Activated CD4-positive, alpha-beta T cell treated with anti-CD3 and anti-CD28 coated beads, Interleukin-2, amount 10 ng/mL, durations not matched to agents 7 days and 5 days (primary cell): ENCODE measurements at regions not wholly inside any gene's neighbourhood (a gene's known extent, or its start where the extent isn't known, plus 50 kb on each side); places are given as distances from the start of the nearest gene placed in this dataset.

Experiments used
- CTCF ChIA-PET: fragments of 350-600 bp; sonication (Branson Sonifier 250); formaldehyde crosslinking; loops from one replicate; lab custom pipeline; 2021; ENCODE audit warnings: antibody characterized with exemption; lab: Charles Lee
- POLR2A ChIA-PET: fragments of 350-600 bp; sonication (Branson Sonifier 250); formaldehyde crosslinking; loops from one replicate; lab custom pipeline; 2021; ENCODE audit warnings: antibody characterized with exemption; lab: Charles Lee
- DNase-seq: peaks from one replicate; pipeline ENCODE4 v3.0.0-alpha.2; 2020
- H3K27ac Mint-ChIP-seq: one replicate; pipeline ENCODE4 v1.8.0; 2021; ENCODE audit warnings: mild to moderate bottlenecking, moderate library complexity, mixed read lengths
- H3K27me3 Mint-ChIP-seq: one replicate; pipeline ENCODE4 v1.8.0; 2021; ENCODE audit warnings: mixed read lengths
- H3K36me3 Mint-ChIP-seq: one replicate; pipeline ENCODE4 v1.8.0; 2021; ENCODE audit warnings: low read depth, mixed read lengths
- H3K4me1 Mint-ChIP-seq: one replicate; pipeline ENCODE4 v1.8.0; 2021; ENCODE audit warnings: mixed read lengths
- H3K4me3 Mint-ChIP-seq: one replicate; pipeline ENCODE4 v1.8.0; 2021; ENCODE audit warnings: mild to moderate bottlenecking, moderate library complexity, mixed read lengths
- H3K9me3 Mint-ChIP-seq: one replicate; pipeline ENCODE4 v1.8.0; 2021; ENCODE audit warnings: mixed read lengths

DNA sequence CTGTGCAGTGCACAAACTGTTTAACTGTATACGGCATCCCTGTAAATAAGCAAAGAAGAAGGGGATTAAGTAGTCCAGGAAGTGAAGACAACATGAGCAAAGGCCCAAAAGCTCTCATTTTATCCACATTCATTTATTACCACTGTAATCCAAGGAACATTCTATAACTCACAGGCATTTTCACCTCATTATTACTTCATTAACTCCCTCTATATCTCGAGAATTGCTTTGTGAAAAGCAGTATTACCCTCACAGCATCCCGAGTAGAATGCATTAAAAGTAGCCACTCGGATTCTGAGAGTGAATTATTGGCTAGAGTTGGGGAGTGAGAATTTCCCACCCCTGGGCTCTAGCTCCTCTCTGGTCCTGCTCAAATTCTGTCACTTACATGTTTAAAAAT lies 51.0 kb upstream of the CHCHD3 start:
- POLR2A ChIA-PET: no interaction called here
- H3K4me1 Mint-ChIP-seq: no peaks in the 10 kb centered on the region
- CTCF ChIA-PET: no interaction called here
- no peak for DNase-seq
- H3K36me3 Mint-ChIP-seq: no peaks in the 10 kb centered on the region
- peaks cover 2% of the 10 kb centered on the region for H3K27me3 Mint-ChIP-seq
- no peak overlapping the region for H3K27ac Mint-ChIP-seq
- no peaks in the 10 kb centered on the region for H3K9me3 Mint-ChIP-seq
- no peak overlapping the region for H3K4me3 Mint-ChIP-seq

DNA sequence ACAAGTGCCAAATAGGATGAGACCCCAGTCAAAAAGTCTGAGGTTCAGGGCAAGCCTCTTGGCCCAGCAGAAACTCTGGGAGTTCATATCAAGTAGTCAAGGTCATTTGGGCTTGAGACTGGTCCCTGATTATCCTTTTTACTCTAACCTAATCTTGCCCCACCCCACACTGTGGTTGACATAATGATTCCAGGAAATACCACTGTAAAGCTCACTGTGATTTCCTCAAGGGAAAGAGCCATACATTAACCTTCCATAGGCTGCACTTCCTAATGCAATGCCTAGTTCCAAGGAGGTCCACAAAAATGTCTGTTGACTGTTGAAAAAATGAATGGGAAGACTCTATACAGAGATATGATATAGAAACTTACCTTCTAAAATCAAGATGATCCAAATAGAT lies 52.9 kb upstream of the CHCHD3 start:
- no peak for DNase-seq
- H3K27ac Mint-ChIP-seq: no peak overlapping the region
- H3K9me3 Mint-ChIP-seq: no peaks in the 10 kb centered on the region
- no peaks in the 10 kb centered on the region for H3K36me3 Mint-ChIP-seq
- no peak overlapping the region for H3K4me3 Mint-ChIP-seq
- H3K27me3 Mint-ChIP-seq: peaks cover 2% of the 10 kb centered on the region
- CTCF ChIA-PET: interaction anchor here (0.5 kb wide), 1 partner anchor 916 kb away, joined by 3 read pairs; no protein-coding TSS in a partner anchor
- no peaks in the 10 kb centered on the region for H3K4me1 Mint-ChIP-seq
- POLR2A ChIA-PET: interaction anchor here (0.5 kb wide), 1 partner anchor 44 kb away, joined by 5 read pairs; no protein-coding TSS in a partner anchor

DNA sequence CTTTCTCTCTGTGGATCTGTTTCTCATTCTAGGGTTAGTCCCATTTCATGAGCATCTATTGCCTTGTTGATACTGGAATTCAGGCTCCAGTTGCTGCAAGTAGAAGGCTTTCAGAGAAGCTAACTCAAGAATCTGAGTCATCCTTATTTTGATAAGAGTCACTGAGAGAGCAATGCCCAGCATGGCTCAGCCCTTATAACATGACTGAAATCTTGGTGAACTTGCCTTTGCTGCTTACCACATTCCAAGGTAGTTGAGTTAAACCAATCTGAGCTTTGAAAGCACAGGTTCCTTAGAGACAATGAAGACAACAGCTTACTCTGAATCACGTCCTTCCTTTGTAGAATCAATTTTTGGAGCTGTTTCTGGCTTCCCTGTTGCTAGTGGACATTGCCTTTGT lies 53.6 kb upstream of the CHCHD3 start:
- Mint-ChIP-seq H3K27ac (no peak overlapping the region), H3K4me1 (no peaks in the 10 kb centered on the region), H3K9me3 (no peaks in the 10 kb centered on the region), H3K27me3 (peaks cover 2% of the 10 kb centered on the region), H3K4me3 (no peak overlapping the region), H3K36me3 (no peaks in the 10 kb centered on the region)
- ChIA-PET CTCF (no interaction called here), POLR2A (no interaction called here)
- DNase-seq: no peak

DNA sequence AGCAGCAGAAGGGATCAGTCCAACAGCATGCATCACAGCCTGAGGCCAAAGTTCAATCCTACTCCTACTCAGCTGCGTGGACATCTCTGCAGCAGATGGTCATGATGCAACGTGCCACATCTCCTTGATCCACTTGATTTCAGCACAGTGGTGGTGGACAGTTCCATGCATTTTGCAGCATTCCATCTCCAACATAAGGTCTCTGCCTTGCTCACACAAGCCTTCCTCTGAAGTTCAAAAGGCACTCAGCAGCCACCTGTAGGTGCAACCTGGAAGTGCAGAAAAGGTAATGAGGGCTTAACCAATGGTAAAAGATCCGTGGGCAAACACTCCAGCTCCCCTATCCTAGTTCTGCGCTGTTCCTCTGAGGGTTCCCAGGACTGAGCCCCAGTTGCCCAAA lies 57.5 kb upstream of the CHCHD3 start:
- Mint-ChIP-seq H3K27ac (no peak overlapping the region), H3K4me3 (no peak overlapping the region), H3K36me3 (no peaks in the 10 kb centered on the region), H3K4me1 (no peaks in the 10 kb centered on the region), H3K27me3 (peaks cover 5% of the 10 kb centered on the region), H3K9me3 (no peaks in the 10 kb centered on the region)
- POLR2A ChIA-PET: no interaction called here
- CTCF ChIA-PET: no interaction called here
- DNase-seq: no peak

DNA sequence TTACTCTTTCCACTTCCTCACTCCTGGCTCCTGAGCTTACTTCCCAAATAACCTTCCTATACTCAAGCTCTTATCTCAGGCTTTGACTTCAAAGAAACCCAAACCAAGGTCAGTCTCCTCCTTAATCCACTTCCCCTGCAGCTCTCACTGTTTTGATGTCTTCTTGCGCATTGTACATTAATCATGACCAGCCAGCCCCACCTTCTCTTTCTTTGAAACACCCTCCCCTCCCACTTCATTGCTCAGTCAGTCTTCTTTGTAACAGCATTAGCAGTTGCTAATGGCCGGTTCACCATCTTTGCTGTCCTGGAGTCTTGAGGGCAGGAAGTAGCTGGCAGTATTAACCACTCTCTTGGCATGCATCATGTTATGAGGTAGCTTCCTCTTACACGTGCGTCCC lies 57.9 kb upstream of the CHCHD3 start:
- H3K4me3 Mint-ChIP-seq: no peak overlapping the region

DNA sequence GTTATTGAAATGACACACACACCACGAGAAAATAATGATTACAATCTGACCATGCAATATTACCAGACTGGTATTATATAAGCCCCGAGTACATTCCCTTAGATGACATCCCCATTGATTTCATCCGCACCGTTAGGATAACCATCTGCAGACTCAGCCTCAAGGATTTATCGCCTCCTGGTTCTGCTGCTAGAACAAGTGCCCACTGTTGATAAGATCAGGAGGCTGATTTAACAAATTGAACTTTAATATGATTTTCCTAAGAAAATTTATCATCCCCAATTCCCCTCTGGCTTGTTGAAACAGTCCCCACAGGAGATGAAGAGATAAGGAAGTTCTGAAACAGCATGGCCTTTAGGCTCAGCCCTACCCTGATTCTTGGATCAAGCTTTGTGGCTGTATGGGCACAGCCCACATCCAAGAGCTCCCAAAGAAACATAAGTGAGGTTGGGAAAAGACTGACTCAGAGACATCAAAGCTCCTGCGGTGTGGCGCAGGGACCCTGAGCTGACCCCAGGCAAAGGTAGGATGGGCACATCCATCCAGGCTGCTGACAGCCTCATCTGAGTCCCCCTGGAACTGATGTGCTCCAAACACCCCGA lies 59.2 kb upstream of the CHCHD3 start:
- Mint-ChIP-seq H3K9me3 (no peaks in the 10 kb centered on the region), H3K4me1 (no peaks in the 10 kb centered on the region), H3K4me3 (no peak overlapping the region), H3K27ac (no peak overlapping the region), H3K36me3 (no peaks in the 10 kb centered on the region), H3K27me3 (peaks cover 11% of the 10 kb centered on the region)
- no peak for DNase-seq
- ChIA-PET POLR2A (no interaction called here), CTCF (no interaction called here)

More for the DNA sequence above, 57.9 kb upstream of the CHCHD3 start:
- ChIA-PET CTCF (no interaction called here), POLR2A (no interaction called here)
- no peak overlapping the region for H3K27ac Mint-ChIP-seq
- DNase-seq: no peak
- no peaks in the 10 kb centered on the region for H3K36me3 Mint-ChIP-seq
- peaks cover 7% of the 10 kb centered on the region for H3K27me3 Mint-ChIP-seq
- no peaks in the 10 kb centered on the region for H3K4me1 Mint-ChIP-seq
- no peaks in the 10 kb centered on the region for H3K9me3 Mint-ChIP-seq

DNA sequence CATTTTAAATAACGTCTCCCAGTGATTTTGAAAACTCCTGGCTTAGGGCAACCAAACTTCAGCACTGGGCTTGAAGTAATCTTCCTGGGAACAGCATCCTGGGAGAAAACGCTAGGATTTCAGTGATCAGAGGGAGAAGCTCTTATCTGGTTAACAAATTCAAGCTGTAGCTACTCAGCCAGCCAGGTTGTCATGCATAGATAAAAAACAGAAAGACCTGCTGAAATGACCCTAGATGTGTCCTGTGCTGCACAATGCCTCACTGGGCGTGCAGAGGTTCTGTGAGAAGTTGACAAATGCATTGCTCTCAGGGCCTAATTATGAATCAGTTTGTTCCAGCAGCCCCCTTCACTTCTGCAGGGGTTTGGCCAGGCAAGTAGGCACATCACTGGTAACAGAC lies 68.9 kb upstream of the CHCHD3 start:
- ChIA-PET POLR2A (no interaction called here), CTCF (no interaction called here)
- H3K36me3 Mint-ChIP-seq: no peaks in the 10 kb centered on the region
- H3K4me1 Mint-ChIP-seq: no peaks in the 10 kb centered on the region
- H3K27ac Mint-ChIP-seq: no peak overlapping the region
- H3K4me3 Mint-ChIP-seq: no peak overlapping the region
- no peaks in the 10 kb centered on the region for H3K9me3 Mint-ChIP-seq
- H3K27me3 Mint-ChIP-seq: peaks cover 16% of the 10 kb centered on the region
- DNase-seq: no peak

DNA sequence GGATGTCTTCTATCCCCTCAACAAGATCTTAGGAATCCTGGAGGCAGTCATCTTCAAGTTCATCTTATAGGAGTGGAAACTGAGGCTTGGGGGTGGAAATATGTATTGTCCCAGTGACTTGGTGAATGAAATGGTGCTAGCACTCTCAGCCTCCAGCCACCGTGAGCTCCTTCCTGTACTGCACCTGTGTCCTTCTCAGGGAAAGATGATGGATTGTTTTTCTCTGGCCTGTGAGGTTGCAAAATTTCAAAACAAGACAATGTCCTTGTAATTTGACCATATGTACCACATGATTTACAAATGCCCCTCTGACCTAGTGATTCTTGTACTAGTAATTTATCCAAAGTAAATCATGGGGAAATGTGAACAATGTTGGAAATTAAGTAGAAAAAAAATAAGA lies 71.0 kb upstream of the CHCHD3 start:
- DNase-seq: no peak
- Mint-ChIP-seq H3K27me3 (peaks cover 10% of the 10 kb centered on the region), H3K27ac (no peak overlapping the region), H3K9me3 (no peaks in the 10 kb centered on the region), H3K4me1 (no peaks in the 10 kb centered on the region), H3K4me3 (no peak overlapping the region), H3K36me3 (no peaks in the 10 kb centered on the region)
- ChIA-PET POLR2A (no interaction called here), CTCF (no interaction called here)

DNA sequence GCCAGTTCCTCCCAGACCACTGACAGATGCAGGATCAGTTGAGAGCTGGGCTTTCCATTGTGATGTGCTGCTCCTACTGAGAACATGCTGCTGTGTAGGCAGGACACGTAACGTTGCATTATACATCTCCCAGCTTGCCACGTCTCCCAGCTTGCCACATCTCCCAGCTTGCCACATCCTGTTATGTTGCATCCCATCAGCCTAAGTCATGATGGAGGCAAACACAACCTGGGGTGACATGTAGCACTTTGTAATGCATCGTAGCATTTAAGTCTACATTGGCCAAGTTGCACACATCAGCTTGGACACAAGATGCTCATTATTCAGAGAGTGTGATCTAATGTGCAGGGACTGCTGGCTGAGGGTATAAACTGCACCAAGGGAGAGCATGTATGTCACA lies 73.3 kb upstream of the CHCHD3 start:
- DNase-seq: no peak
- CTCF ChIA-PET: no interaction called here
- no peaks in the 10 kb centered on the region for H3K9me3 Mint-ChIP-seq
- POLR2A ChIA-PET: no interaction called here
- no peaks in the 10 kb centered on the region for H3K27me3 Mint-ChIP-seq
- H3K4me3 Mint-ChIP-seq: no peak overlapping the region
- no peaks in the 10 kb centered on the region for H3K36me3 Mint-ChIP-seq
- H3K4me1 Mint-ChIP-seq: no peaks in the 10 kb centered on the region
- H3K27ac Mint-ChIP-seq: no peak overlapping the region

DNA sequence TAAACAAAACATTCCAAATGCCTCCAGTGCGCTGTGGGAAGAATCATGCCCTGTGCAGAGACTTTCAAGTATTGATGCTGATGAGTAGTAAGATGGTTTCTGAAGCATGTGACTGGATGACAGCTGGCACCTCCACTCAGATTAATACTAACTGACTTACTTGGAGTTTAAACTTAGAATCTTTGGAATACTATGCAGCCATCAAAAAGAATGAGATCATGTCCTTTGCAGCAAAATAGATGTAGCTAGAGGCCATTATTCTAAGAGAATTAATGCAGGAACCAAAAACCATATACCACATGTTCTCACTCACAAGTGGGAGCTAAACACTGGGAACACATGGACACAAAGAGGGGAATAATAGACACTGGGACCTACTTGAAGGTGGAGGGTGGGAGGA lies 73.8 kb upstream of the CHCHD3 start:
- no peaks in the 10 kb centered on the region for H3K4me1 Mint-ChIP-seq
- no peaks in the 10 kb centered on the region for H3K36me3 Mint-ChIP-seq
- H3K9me3 Mint-ChIP-seq: no peaks in the 10 kb centered on the region
- CTCF ChIA-PET: interaction anchor here (0.8 kb wide), 1 partner anchor 10 kb away, joined by 3 read pairs; no protein-coding TSS in a partner anchor
- DNase-seq: no peak
- no peak overlapping the region for H3K4me3 Mint-ChIP-seq
- POLR2A ChIA-PET: no interaction called here
- no peaks in the 10 kb centered on the region for H3K27me3 Mint-ChIP-seq
- no peak overlapping the region for H3K27ac Mint-ChIP-seq

DNA sequence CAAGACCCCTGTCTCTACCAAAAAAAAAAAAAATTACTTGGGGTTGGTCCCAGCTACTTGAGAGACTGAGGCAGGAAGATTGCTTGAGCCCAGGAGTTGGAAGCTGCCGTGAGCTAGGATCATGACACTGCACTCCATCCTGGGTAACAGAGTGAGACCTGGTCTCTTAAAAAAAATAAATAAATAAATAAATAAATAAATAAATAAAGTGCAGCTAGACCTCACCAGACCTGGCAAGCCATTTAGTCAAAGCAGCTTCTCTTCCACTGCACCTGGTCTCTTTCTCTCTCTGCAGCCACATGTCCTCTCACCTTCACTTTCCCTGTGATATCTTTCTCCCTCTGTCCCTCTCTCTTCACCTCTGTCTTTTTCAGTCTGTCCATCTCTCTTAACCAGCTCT lies 75.2 kb upstream of the CHCHD3 start:
- CTCF ChIA-PET: interaction anchor here (0.6 kb wide), 1 partner anchor 260 kb away, joined by 3 read pairs; no protein-coding TSS in a partner anchor
- no peaks in the 10 kb centered on the region for H3K9me3 Mint-ChIP-seq
- H3K4me1 Mint-ChIP-seq: no peaks in the 10 kb centered on the region
- no peak for DNase-seq
- no peaks in the 10 kb centered on the region for H3K36me3 Mint-ChIP-seq
- peaks cover 3% of the 10 kb centered on the region for H3K27me3 Mint-ChIP-seq
- POLR2A ChIA-PET: no interaction called here
- no peak overlapping the region for H3K4me3 Mint-ChIP-seq
- no peak overlapping the region for H3K27ac Mint-ChIP-seq

DNA sequence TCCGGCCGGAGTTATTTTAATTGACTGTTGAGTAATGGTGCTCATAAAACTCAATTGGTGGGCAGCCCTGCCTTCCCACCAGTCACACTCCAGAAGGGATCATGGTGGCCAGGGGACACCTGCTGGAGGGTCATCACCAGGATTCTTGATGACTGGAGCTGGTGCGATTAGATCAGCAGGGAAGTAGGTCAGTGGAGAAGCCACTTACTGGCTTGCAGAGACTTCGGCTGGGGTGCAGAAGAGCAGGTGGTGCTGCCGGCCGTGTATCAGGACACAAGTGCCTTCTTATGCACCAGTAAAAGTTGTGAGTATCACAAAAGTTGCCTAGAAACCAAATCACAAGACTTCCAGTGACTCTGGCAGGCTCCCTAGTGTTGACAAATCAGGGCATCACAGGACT lies 82.6 kb upstream of the CHCHD3 start:
- H3K27ac Mint-ChIP-seq: no peak overlapping the region
- H3K9me3 Mint-ChIP-seq: no peaks in the 10 kb centered on the region
- H3K27me3 Mint-ChIP-seq: peaks cover 10% of the 10 kb centered on the region
- H3K4me1 Mint-ChIP-seq: no peaks in the 10 kb centered on the region
- ChIA-PET CTCF (interaction anchor here (1.0 kb wide), 1 partner anchor 9 kb away, joined by 3 read pairs; no protein-coding TSS in a partner anchor), POLR2A (no interaction called here)
- H3K36me3 Mint-ChIP-seq: no peaks in the 10 kb centered on the region
- DNase-seq: no peak
- H3K4me3 Mint-ChIP-seq: no peak overlapping the region

DNA sequence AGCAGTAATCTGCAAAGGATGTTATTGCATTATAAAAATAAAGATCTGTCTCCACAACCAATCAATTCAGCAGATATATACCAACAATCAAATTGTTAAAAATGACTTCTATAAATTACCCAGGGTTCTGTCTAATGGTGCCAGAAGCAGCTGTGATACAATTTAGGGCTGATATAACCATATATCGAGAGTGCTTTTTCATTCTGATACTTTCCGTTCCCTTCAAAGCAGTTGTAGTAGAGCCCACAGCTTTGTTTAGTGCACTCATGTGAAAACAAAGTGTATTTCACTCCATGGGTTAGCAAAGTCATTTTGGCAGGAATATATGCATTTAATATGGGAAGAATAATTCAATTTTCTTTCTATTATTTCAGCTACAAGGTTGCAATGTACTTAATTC lies 83.1 kb upstream of the CHCHD3 start:
- CTCF ChIA-PET: interaction anchor here (1.0 kb wide), 1 partner anchor 9 kb away, joined by 3 read pairs; no protein-coding TSS in a partner anchor
- no peaks in the 10 kb centered on the region for H3K36me3 Mint-ChIP-seq
- no peak overlapping the region for H3K4me3 Mint-ChIP-seq
- no peak for DNase-seq
- no peaks in the 10 kb centered on the region for H3K9me3 Mint-ChIP-seq
- no peak overlapping the region for H3K27ac Mint-ChIP-seq
- H3K4me1 Mint-ChIP-seq: no peaks in the 10 kb centered on the region
- POLR2A ChIA-PET: no interaction called here
- H3K27me3 Mint-ChIP-seq: peaks cover 12% of the 10 kb centered on the region

DNA sequence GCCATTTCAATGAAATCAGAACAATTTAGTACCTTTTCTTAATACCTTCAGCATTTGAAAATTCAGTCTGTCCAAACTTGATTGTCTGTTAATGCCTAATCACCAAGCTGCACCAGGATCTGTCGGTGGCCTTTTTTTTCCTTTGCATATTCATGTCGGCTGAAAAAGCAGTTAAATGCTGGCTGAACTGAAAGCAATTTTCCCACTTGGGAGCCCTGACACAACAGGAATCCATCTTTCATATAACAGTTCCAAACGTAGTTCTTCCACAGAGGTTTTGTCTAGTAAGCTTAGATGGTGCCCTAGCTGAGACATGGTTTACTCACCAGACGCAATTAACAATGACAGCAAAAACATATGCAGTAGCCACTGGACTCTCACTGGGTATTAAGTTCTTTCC lies 83.6 kb upstream of the CHCHD3 start:
- no peaks in the 10 kb centered on the region for H3K36me3 Mint-ChIP-seq
- ChIA-PET POLR2A (no interaction called here), CTCF (interaction anchor here (1.0 kb wide), 1 partner anchor 10 kb away, joined by 3 read pairs; no protein-coding TSS in a partner anchor)
- peaks cover 12% of the 10 kb centered on the region for H3K27me3 Mint-ChIP-seq
- no peaks in the 10 kb centered on the region for H3K9me3 Mint-ChIP-seq
- no peaks in the 10 kb centered on the region for H3K4me1 Mint-ChIP-seq
- no peak overlapping the region for H3K4me3 Mint-ChIP-seq
- DNase-seq: no peak
- H3K27ac Mint-ChIP-seq: no peak overlapping the region
